Keratinocyte (primary cell): ENCODE measurements at regions not wholly inside any gene's neighbourhood (a gene's known extent, or its start where the extent isn't known, plus 50 kb on each side); places are given as distances from the start of the nearest gene placed in this dataset.

ENCODE experiments used
- DNase-seq: peaks from one replicate; pipeline ENCODE4 v3.0.0-alpha.2; 2011; ENCODE audit warnings: low read depth, missing footprints, low spot score
- FAIRE-seq: peaks from 2 replicates; lab custom pipeline; 2011; peaks lifted over from hg19 to GRCh38; lab: Jason Lieb, UNC
- H2AFZ ChIP-seq: 2 replicates; pipeline ENCODE4 v1.6.0; 2012; ENCODE audit warnings: low read length, control low read depth, inconsistent platforms; ENCODE audit not compliant: control insufficient read depth
- H3K27ac ChIP-seq: 2 replicates; pipeline ENCODE4 v1.5.1; 2011; ENCODE audit warnings: low read length; ENCODE audit not compliant: control insufficient read depth, insufficient read depth
- H3K27me3 ChIP-seq: 3 replicates; pipeline ENCODE4 v1.6.0; 2011; ENCODE audit warnings: low read length; ENCODE audit not compliant: control insufficient read depth, insufficient read depth; ENCODE audit errors: extremely low read depth
- H3K36me3 ChIP-seq, 2 experiments: 2 replicates in 1 of 2; 3 replicates in 1 of 2; pipeline ENCODE4 v1.5.1; 2011; ENCODE audit warnings: low read length in 2 of 2, mild to moderate bottlenecking in 1 of 2; ENCODE audit not compliant: control insufficient read depth in 2 of 2, insufficient read depth in 2 of 2; ENCODE audit errors: extremely low read depth in 1 of 2
- H3K4me1 ChIP-seq: 3 replicates; pipeline ENCODE4 v1.5.1; 2011; ENCODE audit warnings: low read length; ENCODE audit not compliant: control insufficient read depth, insufficient read depth; ENCODE audit errors: extremely low read depth
- H3K4me2 ChIP-seq: 3 replicates; pipeline ENCODE4 v1.6.0; 2011; ENCODE audit warnings: low read depth, low read length; ENCODE audit not compliant: control insufficient read depth, insufficient read depth; ENCODE audit errors: extremely low read depth
- H3K4me3 ChIP-seq, 3 experiments: fragments of 200-600 bp in 1 of 3; sonication (generic) in 1 of 3; 2 replicates in 2 of 3; 3 replicates in 1 of 3; pipeline ENCODE4 v1.5.1; 2011 to 2016; ENCODE audit warnings: low read length in 3 of 3, mild to moderate bottlenecking in 3 of 3, control low read depth in 2 of 3, inconsistent platforms in 1 of 3, low read depth in 1 of 3, mixed read lengths in 1 of 3, mixed run types in 1 of 3, moderate library complexity in 1 of 3; ENCODE audit not compliant: control insufficient read depth in 2 of 3, insufficient read depth in 2 of 3; ENCODE audit errors: extremely low read depth in 1 of 3
- H3K79me2 ChIP-seq: 2 replicates; pipeline ENCODE4 v1.6.0; 2012; ENCODE audit warnings: low read length; ENCODE audit not compliant: control insufficient read depth, insufficient read depth
- H3K9ac ChIP-seq: 3 replicates; pipeline ENCODE4 v1.6.0; 2011; ENCODE audit warnings: low read length; ENCODE audit not compliant: control insufficient read depth, insufficient read depth; ENCODE audit errors: extremely low read depth
- H3K9me1 ChIP-seq: 3 replicates; pipeline ENCODE4 v1.6.0; 2011; ENCODE audit warnings: low read length; ENCODE audit not compliant: control insufficient read depth, insufficient read depth; ENCODE audit errors: extremely low read depth
- H3K9me3 ChIP-seq: 2 replicates; pipeline ENCODE4 v1.5.1; 2012; ENCODE audit warnings: low read depth, low read length; ENCODE audit not compliant: control insufficient read depth
- H4K20me1 ChIP-seq: 3 replicates; pipeline ENCODE4 v1.6.0; 2011; ENCODE audit warnings: low read length; ENCODE audit not compliant: control insufficient read depth, insufficient read depth; ENCODE audit errors: extremely low read depth
- CTCF ChIP-seq, 3 experiments: IDR thresholded peaks in 1 of 3; conservative IDR thresholded peaks in 1 of 3; optimal IDR thresholded peaks in 1 of 3; 2 replicates in 2 of 3; 3 replicates in 1 of 3; pipeline versions ENCODE3 to v1.5.1; 2011; ENCODE audit warnings: low read length in 3 of 3, mild to moderate bottlenecking in 3 of 3, moderate library complexity in 2 of 3, control low read depth in 1 of 3, inconsistent platforms in 1 of 3; ENCODE audit not compliant: insufficient read depth in 2 of 3; ENCODE audit errors: extremely low read depth in 1 of 3
- EZH2 ChIP-seq: IDR thresholded peaks from one replicate; pipeline ENCODE4 v1.6.1; 2012; ENCODE audit warnings: inconsistent platforms, mild to moderate bottlenecking, low read length, moderate library complexity
- dilution Hi-C: fragments of 300-500 bp; cut with MboI; formaldehyde crosslinking; loops from one replicate; pipeline ENCODE4 v1.7.0; 2020; ENCODE audit warnings: low sequenced_read_pairs; ENCODE audit not compliant: extremely low pct_ligation_motif_present

GRCh38 chr2:155633060-155633839 is 699.3 kb downstream of the NR4A2 start:
- no peak overlapping the region for H3K27ac ChIP-seq
- H3K36me3 ChIP-seq, result no peaks in the 10 kb centered on the region
- H3K9ac ChIP-seq, result no peak overlapping the region
- dilution Hi-C loops, result no loop called here
- no peak for TF ChIP-seq CTCF (optimal IDR thresholded peaks at IDR 0.05 in 1 of 3, IDR thresholded peaks at IDR 0.05 in 1 of 3, conservative IDR thresholded peaks at IDR 0.05 in 1 of 3; ENCODE audit: extremely low read depth in 1 of 3, insufficient read depth in 2 of 3, low read length in 3 of 3)
- no peak for TF ChIP-seq EZH2
- no peaks in the 10 kb centered on the region for H3K27me3 ChIP-seq
- H3K9me3 ChIP-seq, result no peaks in the 10 kb centered on the region
- no peak overlapping the region for H3K4me3 ChIP-seq
- DNase-seq (no peak), FAIRE-seq (no peak)
- H3K4me1 ChIP-seq, result no peaks in the 10 kb centered on the region
- H2AFZ ChIP-seq, result no peak overlapping the region
- H4K20me1 ChIP-seq, result no peaks in the 10 kb centered on the region
- no peaks in the 10 kb centered on the region for H3K9me1 ChIP-seq
- H3K4me2 ChIP-seq, result no peak overlapping the region
- no peaks in the 10 kb centered on the region for H3K79me2 ChIP-seq

GRCh38 chr2:155630760-155631159 is 701.8 kb downstream of the NR4A2 start:
- H3K9ac ChIP-seq, result no peak overlapping the region
- no peak for DNase-seq
- H3K9me1 ChIP-seq, result no peaks in the 10 kb centered on the region
- no peaks in the 10 kb centered on the region for H3K36me3 ChIP-seq
- no peaks in the 10 kb centered on the region for H3K9me3 ChIP-seq
- H4K20me1 ChIP-seq, result no peaks in the 10 kb centered on the region
- H3K4me1 ChIP-seq, result no peaks in the 10 kb centered on the region
- no peak for FAIRE-seq
- no peaks in the 10 kb centered on the region for H3K79me2 ChIP-seq
- H2AFZ ChIP-seq, result no peak overlapping the region
- H3K27me3 ChIP-seq, result no peaks in the 10 kb centered on the region
- no peak overlapping the region for H3K4me2 ChIP-seq
- no peak for TF ChIP-seq CTCF (optimal IDR thresholded peaks at IDR 0.05 in 1 of 3, IDR thresholded peaks at IDR 0.05 in 1 of 3, conservative IDR thresholded peaks at IDR 0.05 in 1 of 3; ENCODE audit: extremely low read depth in 1 of 3, insufficient read depth in 2 of 3, low read length in 3 of 3)
- TF ChIP-seq EZH2, result no peak
- no peak overlapping the region for H3K4me3 ChIP-seq
- dilution Hi-C loops, result no loop called here
- no peak overlapping the region for H3K27ac ChIP-seq
